HK-2 (cell line): ENCODE measurements at regions not wholly inside any gene's neighbourhood (a gene's known extent, or its start where the extent isn't known, plus 50 kb on each side); places are given as distances from the start of the nearest gene placed in this dataset.

Source experiments
- DNase-seq: peaks from one replicate; pipeline ENCODE4 v3.0.0-alpha.2; 2018; ENCODE audit not compliant: unreplicated experiment

GRCh38 chr21:38741092-38741949 lies 64.4 kb upstream of the ETS2 start:
- no peak for DNase-seq

- DNase-seq, result no peak
Measured at GRCh38 chr21:38741950-38742256, 63.8 kb upstream of the ETS2 start.

- DNase-seq, result no peak
Measured at GRCh38 chr21:38742580-38743260, 63.0 kb upstream of the ETS2 start.

- no peak for DNase-seq
Measured at GRCh38 chr21:38743772-38744529, 61.8 kb upstream of the ETS2 start.

- no peak for DNase-seq
Measured at GRCh38 chr21:38744861-38745260, 60.9 kb upstream of the ETS2 start.

GRCh38 chr21:38747810-38748209 lies 57.9 kb upstream of the ETS2 start:
- DNase-seq, result no peak

GRCh38 chr21:38751379-38752050 lies 54.2 kb upstream of the ETS2 start:
- DNase-seq, result no peak

GRCh38 chr21:38752051-38752505 lies 53.7 kb upstream of the ETS2 start:
- no peak for DNase-seq

- DNase-seq, result no peak
Measured at GRCh38 chr21:38753114-38753513, 52.6 kb upstream of the ETS2 start.

GRCh38 chr21:38753557-38753971 lies 52.2 kb upstream of the ETS2 start:
- no peak for DNase-seq
